ENCODE measurements at regions not wholly inside any gene's neighbourhood (a gene's known extent, or its start where the extent isn't known, plus 50 kb on each side); places are given as distances from the start of the nearest gene placed in this dataset.

DNA sequence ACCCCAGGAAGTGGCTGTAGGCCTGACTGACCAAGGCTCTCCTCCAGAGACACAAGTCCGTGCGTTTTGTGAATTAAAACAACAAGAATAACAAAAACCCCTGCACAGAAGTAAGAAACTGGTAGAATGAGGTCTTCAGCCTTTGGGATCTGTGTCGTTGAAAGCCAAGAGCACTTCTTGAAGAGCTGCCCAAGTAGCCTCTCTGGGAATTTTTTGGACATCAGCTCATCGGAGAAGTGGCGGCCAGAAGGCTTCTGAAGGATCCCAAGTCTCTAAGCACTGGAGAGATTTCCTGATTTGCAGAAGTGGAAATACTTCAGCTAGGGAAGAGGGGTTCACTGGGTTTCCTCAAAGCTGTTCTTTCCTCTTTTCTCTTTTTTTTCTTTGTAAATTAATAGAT, 100.4 kb upstream of the ZNF536 start:
- H3K4ac ChIP-seq (ENCODE audit: low read depth, low read length): no peak overlapping the region
- CTCF ChIA-PET: no interaction called here
- H2AFZ ChIP-seq (replicated peaks; ENCODE audit: low read length, poor library complexity): no peak overlapping the region
- BruUV-seq (replicated peaks): no TSS peak
- H2AK5ac ChIP-seq (ENCODE audit: low read depth, low read length): no peak overlapping the region
- DNase-seq (no peak), ATAC-seq (ENCODE audit: low read depth) (no peak)
- H3K27ac ChIP-seq (ENCODE audit: insufficient read depth, low read length): no peak overlapping the region
- H4K5ac ChIP-seq (ENCODE audit: low read depth, low read length): no peak overlapping the region
- no peak overlapping the region for H3K9ac ChIP-seq (ENCODE audit: low read depth, low read length)
- no peaks in the 10 kb centered on the region for H4K20me1 ChIP-seq (ENCODE audit: insufficient read depth, low read length)
- peaks cover 6% of the 10 kb centered on the region for H3K9me3 ChIP-seq (ENCODE audit: control insufficient read depth, insufficient read depth, low read length)
- H4K91ac ChIP-seq (ENCODE audit: insufficient read depth, low read depth, low read length): no peak overlapping the region
- H3K9me1 ChIP-seq (ENCODE audit: insufficient read depth, low read length): no peaks in the 10 kb centered on the region
- no peaks in the 10 kb centered on the region for H3K36me3 ChIP-seq (ENCODE audit: control insufficient read depth, insufficient read depth, low read length)
- no peak overlapping the region for H2BK5ac ChIP-seq (ENCODE audit: low read depth, low read length, poor library complexity, severe bottlenecking)
- H3K14ac ChIP-seq (replicated peaks; ENCODE audit: low read depth, low read length): no peak overlapping the region
- H3K4me3 ChIP-seq (ENCODE audit: insufficient read depth, low read depth, low read length): no peak overlapping the region
- no peak overlapping the region for H3K23ac ChIP-seq (ENCODE audit: low read depth, low read length)
- no peak overlapping the region for H3K4me2 ChIP-seq (ENCODE audit: low read depth, low read length)
- POLR2A ChIA-PET (ENCODE audit: unreplicated experiment): no interaction called here
- H4K8ac ChIP-seq (ENCODE audit: low read depth in 2 of 2, low read length in 2 of 2): no peak overlapping the region
- TF ChIP-seq NFE2L2 (IDR thresholded peaks at IDR 0.05; ENCODE audit: low read depth, low read length) (no peak), POLR2A (IDR thresholded peaks at IDR 0.05; ENCODE audit: low read depth, low read length) (no peak), MAZ (IDR thresholded peaks at IDR 0.05; ENCODE audit: borderline replicate concordance, low read depth, low read length) (no peak), CEBPB (IDR thresholded peaks at IDR 0.05; ENCODE audit: low read depth, low read length) (no peak)
- TF ChIP-seq, protein P1, sequence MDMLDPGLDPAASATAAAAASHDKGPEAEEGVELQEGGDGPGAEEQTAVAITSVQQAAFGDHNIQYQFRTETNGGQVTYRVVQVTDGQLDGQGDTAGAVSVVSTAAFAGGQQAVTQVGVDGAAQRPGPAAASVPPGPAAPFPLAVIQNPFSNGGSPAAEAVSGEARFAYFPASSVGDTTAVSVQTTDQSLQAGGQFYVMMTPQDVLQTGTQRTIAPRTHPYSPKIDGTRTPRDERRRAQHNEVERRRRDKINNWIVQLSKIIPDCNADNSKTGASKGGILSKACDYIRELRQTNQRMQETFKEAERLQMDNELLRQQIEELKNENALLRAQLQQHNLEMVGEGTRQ (IDR thresholded peaks at IDR 0.05; ENCODE audit: low read depth, low read length): no peak
- no peaks in the 10 kb centered on the region for H3K79me1 ChIP-seq (ENCODE audit: low read depth in 1 of 2, low read length in 2 of 2)
- no CpG with 5 or more reads among the region's 5 CpGs for WGBS, 2 experiments (ENCODE audit: extremely low coverage in 2 of 2, insufficient read length in 1 of 2)
- dilution Hi-C loops (cut with HindIII; ENCODE audit: low sequenced_read_pairs, unreplicated experiment) (no loop called here), intact Hi-C loops (cut with micrococcal nuclease) (no loop called here), in situ Hi-C loops (cut with MboI; ENCODE audit: low sequenced_read_pairs) (no loop called here)
- H2BK15ac ChIP-seq (ENCODE audit: low read depth, low read length): no peak overlapping the region
- no peaks in the 10 kb centered on the region for H3K4me1 ChIP-seq (ENCODE audit: control insufficient read depth, insufficient read depth, low read length)
- H2AK9ac ChIP-seq (replicated peaks; ENCODE audit: low read depth, low read length, poor library complexity): no peak overlapping the region
- no peaks in the 10 kb centered on the region for H3K27me3 ChIP-seq (ENCODE audit: control insufficient read depth, insufficient read depth, low read length)
- no peak overlapping the region for H3K56ac ChIP-seq (ENCODE audit: extremely low read depth, insufficient read depth, low read length)
- H3K18ac ChIP-seq (ENCODE audit: low read depth, low read length): no peak overlapping the region
- H2BK20ac ChIP-seq (ENCODE audit: low read depth, low read length): no peak overlapping the region
- no peak overlapping the region for H2BK120ac ChIP-seq (ENCODE audit: low read depth, low read length)

Data from IMR-90 (cell line).